PC-3 (cell line): ENCODE measurements at regions not wholly inside any gene's neighbourhood (a gene's known extent, or its start where the extent isn't known, plus 50 kb on each side); places are given as distances from the start of the nearest gene placed in this dataset.

Experiments
- ATAC-seq: fragments of 200-7000 bp; cut with Tn5 transposase; 2 replicates; pipeline ENCODE4 v1.9.1; 2020; ENCODE audit warnings: mild to moderate bottlenecking, moderate library complexity
- BruUV-seq: library from RNA; stranded (reverse); fragments of 400-500 nt; replicated peaks from 2 replicates; lab custom pipeline; 2021; lab: Mats Ljungman, UMichigan
- CTCF ChIA-PET: fragments of 300-600 bp; sonication (Branson Sonifier 250); formaldehyde crosslinking; loops from one replicate; lab custom pipeline; 2022; ENCODE audit warnings: antibody characterized with exemption; lab: Charles Lee
- POLR2A ChIA-PET: fragments of 300-600 bp; sonication (Branson Sonifier 250); formaldehyde crosslinking; loops from one replicate; lab custom pipeline; 2022; ENCODE audit warnings: antibody characterized with exemption; ENCODE audit not compliant: unreplicated experiment; lab: Charles Lee
- DNase-seq: peaks from one replicate; pipeline ENCODE4 v3.0.0-alpha.2; 2015
- H2AFZ ChIP-seq: fragments of 300-600 bp; sonication (generic); 2 replicates; pipeline ENCODE4 v1.6.0; 2016; ENCODE audit warnings: antibody characterized with exemption, low read length
- H3F3A ChIP-seq: fragments of 300-600 bp; sonication (generic); one replicate; pipeline ENCODE4 v1.6.0; 2017; ENCODE audit warnings: antibody characterized with exemption, low read length, control low read depth, mild to moderate bottlenecking; ENCODE audit not compliant: unreplicated experiment
- H3K27ac ChIP-seq: fragments of 300-600 bp; sonication (generic); 2 replicates; pipeline ENCODE4 v1.5.1; 2016; ENCODE audit warnings: mild to moderate bottlenecking, low read length
- H3K27me3 ChIP-seq: fragments of 300-600 bp; sonication (generic); 2 replicates; pipeline ENCODE4 v1.6.1; 2016; ENCODE audit warnings: low read length, mixed read lengths
- H3K36me3 ChIP-seq: fragments of 300-600 bp; sonication (generic); 2 replicates; pipeline ENCODE4 v1.6.1; 2016; ENCODE audit warnings: low read depth, mixed run types, low read length, mixed read lengths
- H3K4me1 ChIP-seq: fragments of 300-600 bp; sonication (generic); 2 replicates; pipeline ENCODE4 v1.5.1; 2016; ENCODE audit warnings: low read length; ENCODE audit not compliant: insufficient read depth
- H3K4me2 ChIP-seq: fragments of 300-600 bp; sonication (generic); 2 replicates; pipeline ENCODE4 v1.6.0; 2016; ENCODE audit warnings: low read length
- H3K4me3 ChIP-seq: fragments of 300-600 bp; sonication (generic); 2 replicates; pipeline ENCODE4 v1.5.1; 2016; ENCODE audit warnings: mild to moderate bottlenecking, low read length, mixed read lengths
- H3K79me2 ChIP-seq: fragments of 300-600 bp; sonication (generic); 2 replicates; pipeline ENCODE4 v1.6.1; 2017; ENCODE audit warnings: low read length, mixed read lengths
- H3K9ac ChIP-seq: fragments of 300-600 bp; sonication (generic); 2 replicates; pipeline ENCODE4 v1.6.0; 2016; ENCODE audit warnings: mild to moderate bottlenecking, low read length
- H3K9me2 ChIP-seq: fragments of 300-600 bp; sonication (generic); replicated peaks from 2 replicates; pipeline ENCODE4 v1.6.1; 2016; ENCODE audit warnings: mixed run types, low read length, mixed read lengths
- H3K9me3 ChIP-seq: fragments of 300-600 bp; sonication (generic); 2 replicates; pipeline ENCODE4 v1.6.1; 2016; ENCODE audit warnings: low read length, mixed read lengths
- H4K20me1 ChIP-seq: fragments of 300-600 bp; sonication (generic); 2 replicates; pipeline ENCODE4 v1.6.1; 2016; ENCODE audit warnings: low read length, mixed read lengths
- EZH2 ChIP-seq: fragments of 300-600 bp; sonication (generic); IDR thresholded peaks from one replicate; pipeline ENCODE4 v1.6.1; 2017; ENCODE audit warnings: antibody characterized with exemption, mild to moderate bottlenecking, low read length; ENCODE audit not compliant: unreplicated experiment
- EZH2phosphoT487 ChIP-seq: fragments of 300-600 bp; sonication (generic); IDR thresholded peaks from 2 replicates; pipeline ENCODE4 v1.6.1; 2018; ENCODE audit warnings: mild to moderate bottlenecking, antibody characterized with exemption, low read length, borderline replicate concordance
- intact Hi-C: fragments of 100-400 bp; cut with micrococcal nuclease; formaldehyde crosslinking; loops from 2 replicates; pipeline ENCODE4 v1.9.0; 2023
- TF ChIP-seq, protein P1 (sequence below): fragments of 300-600 bp; sonication (generic); conservative IDR thresholded peaks from 2 replicates; pipeline ENCODE4 v1.5.1; 2017; ENCODE audit warnings: antibody characterized with exemption, low read depth, mild to moderate bottlenecking, low read length

DNA sequence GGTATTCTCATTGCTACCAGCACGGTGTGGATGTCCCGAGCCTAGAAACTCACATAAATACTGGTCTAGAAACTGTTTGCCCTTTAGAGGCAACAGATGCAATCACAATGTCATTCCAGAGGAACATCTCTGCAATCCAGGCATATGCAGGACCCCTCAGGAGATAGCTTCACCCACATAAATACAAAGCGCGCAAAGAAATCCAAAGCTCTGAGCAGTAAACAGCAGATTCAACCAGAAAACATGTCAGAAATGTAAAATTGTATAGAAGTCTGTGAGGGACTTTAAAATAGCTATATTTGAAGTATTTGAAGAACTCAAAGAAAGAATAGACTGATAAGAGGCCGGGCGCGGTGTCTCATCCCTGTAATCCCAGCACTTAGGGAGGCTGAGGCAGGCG is 291.7 kb downstream of the FAM43A start:
- ChIA-PET CTCF (no interaction called here), POLR2A (no interaction called here)
- Histone ChIP-seq H3K27ac (no peak overlapping the region), H3K9me2 (no peaks in the 10 kb centered on the region), H2AFZ (no peak overlapping the region), H3K79me2 (no peaks in the 10 kb centered on the region), H3K36me3 (no peaks in the 10 kb centered on the region), H3K4me1 (no peaks in the 10 kb centered on the region), H3K9me3 (no peaks in the 10 kb centered on the region), H3K9ac (no peak overlapping the region), H3F3A (no peaks in the 10 kb centered on the region), H4K20me1 (no peaks in the 10 kb centered on the region), H3K4me3 (no peak overlapping the region), H3K4me2 (no peak overlapping the region), H3K27me3 (no peaks in the 10 kb centered on the region)
- DNase-seq = no peak
- intact Hi-C loops = no loop called here
- no peak for ATAC-seq
- no peak for TF ChIP-seq EZH2phosphoT487
- TF ChIP-seq, protein P1, sequence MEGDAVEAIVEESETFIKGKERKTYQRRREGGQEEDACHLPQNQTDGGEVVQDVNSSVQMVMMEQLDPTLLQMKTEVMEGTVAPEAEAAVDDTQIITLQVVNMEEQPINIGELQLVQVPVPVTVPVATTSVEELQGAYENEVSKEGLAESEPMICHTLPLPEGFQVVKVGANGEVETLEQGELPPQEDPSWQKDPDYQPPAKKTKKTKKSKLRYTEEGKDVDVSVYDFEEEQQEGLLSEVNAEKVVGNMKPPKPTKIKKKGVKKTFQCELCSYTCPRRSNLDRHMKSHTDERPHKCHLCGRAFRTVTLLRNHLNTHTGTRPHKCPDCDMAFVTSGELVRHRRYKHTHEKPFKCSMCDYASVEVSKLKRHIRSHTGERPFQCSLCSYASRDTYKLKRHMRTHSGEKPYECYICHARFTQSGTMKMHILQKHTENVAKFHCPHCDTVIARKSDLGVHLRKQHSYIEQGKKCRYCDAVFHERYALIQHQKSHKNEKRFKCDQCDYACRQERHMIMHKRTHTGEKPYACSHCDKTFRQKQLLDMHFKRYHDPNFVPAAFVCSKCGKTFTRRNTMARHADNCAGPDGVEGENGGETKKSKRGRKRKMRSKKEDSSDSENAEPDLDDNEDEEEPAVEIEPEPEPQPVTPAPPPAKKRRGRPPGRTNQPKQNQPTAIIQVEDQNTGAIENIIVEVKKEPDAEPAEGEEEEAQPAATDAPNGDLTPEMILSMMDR = no peak
- TF ChIP-seq EZH2 = no peak
- no TSS peak for BruUV-seq

DNA sequence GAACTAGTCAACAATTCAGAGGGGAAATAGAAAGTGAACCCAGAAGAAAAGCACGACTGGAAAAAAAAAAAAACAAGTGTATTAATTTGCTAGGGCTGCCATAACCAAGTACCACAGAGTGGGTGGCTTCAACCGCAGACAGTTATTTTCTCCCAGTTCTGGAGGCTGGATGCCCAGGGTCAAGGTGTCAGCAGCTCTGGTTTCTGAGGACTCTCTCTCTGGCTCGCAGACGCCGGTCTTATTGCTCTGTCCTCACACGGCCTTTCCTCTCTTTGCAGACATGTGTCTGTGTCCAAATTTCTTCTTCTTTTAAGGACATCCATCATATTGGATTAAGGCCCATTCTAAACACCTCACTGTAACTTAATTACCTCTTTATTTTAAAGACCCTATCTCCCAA is 291.8 kb downstream of the XXYLT1 start:
- Histone ChIP-seq H3K27me3 (no peaks in the 10 kb centered on the region), H3K9ac (no peak overlapping the region), H3K27ac (no peak overlapping the region), H4K20me1 (no peaks in the 10 kb centered on the region), H3K36me3 (no peaks in the 10 kb centered on the region), H3K9me3 (no peaks in the 10 kb centered on the region), H3K79me2 (no peaks in the 10 kb centered on the region), H3F3A (no peaks in the 10 kb centered on the region), H2AFZ (no peak overlapping the region), H3K9me2 (no peaks in the 10 kb centered on the region), H3K4me1 (no peaks in the 10 kb centered on the region), H3K4me3 (no peak overlapping the region), H3K4me2 (no peak overlapping the region)
- POLR2A ChIA-PET = no interaction called here
- DNase-seq (no peak), ATAC-seq (no peak)
- CTCF ChIA-PET = interaction anchor here (0.7 kb wide), 1 partner anchor 232 kb away, joined by 3 read pairs; no protein-coding TSS in a partner anchor
- intact Hi-C loops = no loop called here
- no TSS peak for BruUV-seq
- TF ChIP-seq EZH2phosphoT487 (no peak), EZH2 (no peak)
- TF ChIP-seq, protein P1 = no peak

DNA sequence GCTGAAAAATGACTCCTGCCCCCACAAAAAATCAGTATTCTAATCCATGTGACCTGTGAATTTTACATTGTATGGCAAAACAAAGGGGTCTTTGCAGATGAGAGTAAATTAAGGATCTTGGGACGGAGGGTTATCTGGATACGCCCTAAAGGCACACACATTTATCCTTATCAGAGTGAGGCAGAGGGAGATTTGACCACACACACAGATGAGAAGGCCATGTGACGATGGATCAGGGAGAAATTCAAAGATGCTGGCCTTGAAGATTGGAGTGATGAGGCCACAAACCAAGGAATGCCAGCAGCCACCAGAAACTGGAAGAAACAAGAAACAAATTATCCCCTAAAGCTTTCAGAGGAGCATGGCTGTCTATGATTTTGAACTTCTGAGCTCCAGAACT is 288.5 kb downstream of the XXYLT1 start:
- ATAC-seq (no peak), DNase-seq (no peak)
- Histone ChIP-seq H3K4me1 (peaks cover 20% of the 10 kb centered on the region), H3K9me3 (no peaks in the 10 kb centered on the region), H3K9ac (no peak overlapping the region), H3F3A (no peaks in the 10 kb centered on the region), H4K20me1 (no peaks in the 10 kb centered on the region), H3K4me3 (no peak overlapping the region), H3K36me3 (no peaks in the 10 kb centered on the region), H2AFZ (no peak overlapping the region), H3K27ac (no peak overlapping the region), H3K27me3 (no peaks in the 10 kb centered on the region), H3K9me2 (no peaks in the 10 kb centered on the region), H3K79me2 (no peaks in the 10 kb centered on the region), H3K4me2 (no peak overlapping the region)
- no peak for TF ChIP-seq EZH2
- TF ChIP-seq, protein P1 = no peak
- no TSS peak for BruUV-seq
- ChIA-PET CTCF (no interaction called here), POLR2A (no interaction called here)
- intact Hi-C loops = no loop called here
